Brain microvascular endothelial cell (primary cell): ENCODE measurements at regions not wholly inside any gene's neighbourhood (a gene's known extent, or its start where the extent isn't known, plus 50 kb on each side); places are given as distances from the start of the nearest gene placed in this dataset.

Experiments
- DNase-seq: peaks from one replicate; pipeline ENCODE4 v3.0.0-alpha.2; 2020
- H3K27ac ChIP-seq: fragments of 250-450 bp; sonication (Bioruptor Pico); 2 replicates; pipeline ENCODE4 v1.5.1; 2020; ENCODE audit warnings: mild to moderate bottlenecking, moderate library complexity
- H3K27me3 ChIP-seq: fragments of 250-450 bp; sonication (Bioruptor Pico); replicated peaks from 2 replicates; pipeline ENCODE4 v1.5.1; 2020; ENCODE audit warnings: mild to moderate bottlenecking
- H3K36me3 ChIP-seq: fragments of 250-450 bp; sonication (Bioruptor Pico); replicated peaks from 2 replicates; pipeline ENCODE4 v1.5.1; 2020; ENCODE audit warnings: mild to moderate bottlenecking
- H3K4me3 ChIP-seq: 2 replicates; pipeline ENCODE4 v1.5.1; 2011; ENCODE audit warnings: low read depth, mild to moderate bottlenecking, control low read depth, low read length, moderate library complexity
- in situ Hi-C: cut with HindIII; loops from 2 replicates; pipeline ENCODE4 v1.10.0; 2017; ENCODE audit warnings: low sequenced_read_pairs, low pct_ligation_motif_present
- TF ChIP-seq, protein P1 (sequence below): IDR thresholded peaks from 2 replicates; pipeline ENCODE4 v1.5.1; 2011; ENCODE audit warnings: low read depth, mild to moderate bottlenecking, moderate library complexity, low read length, control low read depth, inconsistent platforms; ENCODE audit errors: missing control alignments

GRCh38 chr22:27514601-27515523, 286.7 kb downstream of the MN1 start:
- Histone ChIP-seq H3K4me3 (no peak overlapping the region), H3K36me3 (no peaks in the 10 kb centered on the region), H3K27ac (no peak overlapping the region), H3K27me3 (no peaks in the 10 kb centered on the region)
- in situ Hi-C loops = no loop called here
- TF ChIP-seq, protein P1, sequence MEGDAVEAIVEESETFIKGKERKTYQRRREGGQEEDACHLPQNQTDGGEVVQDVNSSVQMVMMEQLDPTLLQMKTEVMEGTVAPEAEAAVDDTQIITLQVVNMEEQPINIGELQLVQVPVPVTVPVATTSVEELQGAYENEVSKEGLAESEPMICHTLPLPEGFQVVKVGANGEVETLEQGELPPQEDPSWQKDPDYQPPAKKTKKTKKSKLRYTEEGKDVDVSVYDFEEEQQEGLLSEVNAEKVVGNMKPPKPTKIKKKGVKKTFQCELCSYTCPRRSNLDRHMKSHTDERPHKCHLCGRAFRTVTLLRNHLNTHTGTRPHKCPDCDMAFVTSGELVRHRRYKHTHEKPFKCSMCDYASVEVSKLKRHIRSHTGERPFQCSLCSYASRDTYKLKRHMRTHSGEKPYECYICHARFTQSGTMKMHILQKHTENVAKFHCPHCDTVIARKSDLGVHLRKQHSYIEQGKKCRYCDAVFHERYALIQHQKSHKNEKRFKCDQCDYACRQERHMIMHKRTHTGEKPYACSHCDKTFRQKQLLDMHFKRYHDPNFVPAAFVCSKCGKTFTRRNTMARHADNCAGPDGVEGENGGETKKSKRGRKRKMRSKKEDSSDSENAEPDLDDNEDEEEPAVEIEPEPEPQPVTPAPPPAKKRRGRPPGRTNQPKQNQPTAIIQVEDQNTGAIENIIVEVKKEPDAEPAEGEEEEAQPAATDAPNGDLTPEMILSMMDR = no peak
- no peak for DNase-seq

DNA sequence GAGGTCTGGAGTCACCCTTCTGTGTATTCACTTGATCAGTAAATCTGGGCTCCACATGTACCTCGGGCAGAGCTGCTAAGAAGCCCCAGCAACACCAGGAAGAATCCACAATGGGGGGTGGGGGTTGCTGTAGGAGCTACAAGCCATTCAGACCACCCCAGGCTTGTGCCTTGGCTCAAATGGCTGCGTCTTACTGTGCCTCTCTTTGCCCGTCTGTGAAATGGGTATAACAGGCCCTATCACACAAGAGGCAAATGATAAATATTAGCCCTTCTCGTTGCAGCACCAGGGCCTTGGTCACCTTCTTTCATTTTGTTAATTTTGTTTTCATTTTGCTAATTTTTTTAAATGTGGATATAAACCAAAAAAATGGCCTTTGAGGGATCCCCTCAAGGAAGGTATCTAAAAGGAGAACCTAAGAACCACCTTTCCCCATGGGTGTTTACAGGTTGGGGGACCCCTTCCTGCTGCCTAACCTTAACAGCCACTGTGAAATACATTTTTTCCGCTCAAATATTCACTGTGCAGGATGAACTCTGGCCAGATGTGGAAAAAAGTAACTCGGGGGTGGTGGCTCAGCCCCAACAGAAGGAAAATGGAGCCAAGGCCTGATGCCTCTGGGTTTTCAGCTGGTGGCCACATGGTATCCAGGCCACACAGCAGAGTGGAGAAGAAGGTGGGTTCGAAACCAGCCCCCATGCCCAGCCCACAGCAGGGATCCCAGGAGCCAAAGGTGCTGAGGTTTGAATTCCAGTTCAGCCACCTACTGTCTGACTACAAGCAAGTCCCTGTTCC, 284.0 kb downstream of the MN1 start:
- H3K36me3 ChIP-seq = no peaks in the 10 kb centered on the region
- in situ Hi-C loops = no loop called here
- H3K4me3 ChIP-seq = no peak overlapping the region
- TF ChIP-seq, protein P1 = no peak
- H3K27ac ChIP-seq = no peak overlapping the region
- H3K27me3 ChIP-seq = no peaks in the 10 kb centered on the region
- no peak for DNase-seq

DNA sequence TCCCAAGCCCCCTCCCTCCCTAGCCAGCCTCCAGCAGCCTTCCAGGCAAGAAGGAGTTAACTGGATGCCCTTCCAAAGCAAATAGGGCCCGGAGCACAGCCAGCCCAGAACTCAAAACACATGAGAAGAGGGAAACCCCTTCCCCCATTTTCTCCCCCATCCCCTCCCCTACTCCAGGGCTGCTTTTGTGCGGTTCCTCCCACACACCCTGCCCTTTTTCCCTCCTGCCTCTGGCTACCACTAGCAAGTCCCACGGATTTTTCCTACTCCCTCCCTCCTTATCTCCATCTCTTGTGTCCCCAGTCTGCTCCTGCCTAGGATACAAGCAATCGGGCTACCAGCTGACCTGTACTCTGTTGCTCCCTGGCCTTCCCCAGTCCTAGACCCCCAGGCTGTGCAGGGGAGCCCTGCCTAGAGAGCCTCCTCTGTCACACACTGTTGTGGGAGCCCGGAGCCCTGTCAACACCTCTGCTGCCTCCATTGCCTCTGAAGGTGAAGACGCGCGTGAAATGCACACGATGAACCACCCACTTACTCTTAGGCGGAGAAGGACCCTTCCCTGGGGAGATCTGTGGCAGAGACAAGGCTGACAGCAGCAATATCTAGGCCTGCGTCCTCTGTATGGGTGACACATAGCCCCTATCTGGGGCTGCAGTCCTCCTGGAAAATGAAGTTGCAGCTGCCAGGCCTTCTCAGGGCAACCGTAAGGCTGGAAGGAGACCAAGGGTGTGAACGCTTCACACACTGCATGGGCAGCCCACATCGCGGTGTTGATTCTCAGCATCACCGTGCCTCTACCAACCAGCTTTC, 282.8 kb downstream of the MN1 start:
- TF ChIP-seq, protein P1 = no peak
- H3K36me3 ChIP-seq = no peaks in the 10 kb centered on the region
- in situ Hi-C loops = no loop called here

DNA sequence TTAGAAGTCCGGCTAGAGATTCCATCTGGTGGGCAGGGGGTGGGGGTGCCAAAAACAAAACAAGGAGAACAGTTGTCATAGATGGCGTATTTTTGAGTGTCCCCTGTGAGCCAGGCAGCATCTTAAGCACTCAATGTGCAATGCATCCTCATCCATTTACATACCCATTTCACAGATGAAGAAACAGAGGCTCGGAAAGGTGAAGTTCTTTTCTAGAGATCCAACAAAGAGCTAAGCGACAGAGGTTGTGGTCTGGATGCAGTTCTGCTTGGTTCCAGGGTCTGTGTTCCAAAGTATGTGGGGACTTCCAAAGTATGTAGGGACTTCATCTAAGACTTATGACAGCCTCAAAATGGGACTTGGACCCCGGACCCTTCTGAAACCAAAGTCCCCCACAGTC, 277.8 kb downstream of the MN1 start:
- Histone ChIP-seq H3K27ac (no peak overlapping the region), H3K27me3 (no peaks in the 10 kb centered on the region), H3K4me3 (no peak overlapping the region), H3K36me3 (no peaks in the 10 kb centered on the region)
- no peak for DNase-seq
- in situ Hi-C loops = no loop called here
- TF ChIP-seq, protein P1 = no peak

More for the DNA sequence above, 282.8 kb downstream of the MN1 start:
- no peak overlapping the region for H3K4me3 ChIP-seq
- H3K27ac ChIP-seq = no peak overlapping the region
- no peak for DNase-seq
- H3K27me3 ChIP-seq = no peaks in the 10 kb centered on the region

- TF ChIP-seq, protein P1 = no peak
- no peak overlapping the region for H3K27ac ChIP-seq
- DNase-seq = no peak
- H3K36me3 ChIP-seq = no peaks in the 10 kb centered on the region
- in situ Hi-C loops = no loop called here
- no peak overlapping the region for H3K4me3 ChIP-seq
- no peaks in the 10 kb centered on the region for H3K27me3 ChIP-seq
Measured at GRCh38 chr22:27525711-27526110, 275.8 kb downstream of the MN1 start.
